T1000 (cell line): ENCODE measurements at regions not wholly inside any gene's neighbourhood (a gene's known extent, or its start where the extent isn't known, plus 50 kb on each side); places are given as distances from the start of the nearest gene placed in this dataset.

Source experiments
- DNase-seq: peaks from one replicate; lab custom pipeline; 2025; ENCODE audit warnings: mixed read lengths; lab: John Stamatoyannopoulos, UW

- no peak for DNase-seq
Measured at GRCh38 chr11:79897896-79898295, 457.1 kb upstream of the TENM4 start.

- no peak for DNase-seq
Measured at GRCh38 chr11:79896258-79896657, 455.4 kb upstream of the TENM4 start.

GRCh38 chr11:79894111-79894510, 453.3 kb upstream of the TENM4 start:
- no peak for DNase-seq

- no peak for DNase-seq
Measured at GRCh38 chr11:79890272-79890671, 449.4 kb upstream of the TENM4 start.

GRCh38 chr11:79864882-79865281, 424.1 kb upstream of the TENM4 start:
- DNase-seq = no peak

GRCh38 chr11:79860336-79860735, 419.5 kb upstream of the TENM4 start:
- no peak for DNase-seq

- no peak for DNase-seq
Measured at GRCh38 chr11:79857377-79858214, 416.8 kb upstream of the TENM4 start.

- no peak for DNase-seq
Measured at GRCh38 chr11:79852176-79852575, 411.3 kb upstream of the TENM4 start.

- DNase-seq = no peak
Measured at GRCh38 chr11:79845002-79845709, 404.3 kb upstream of the TENM4 start.

- DNase-seq = no peak
Measured at GRCh38 chr11:79834015-79834414, 393.2 kb upstream of the TENM4 start.

GRCh38 chr11:79830446-79830845, 389.6 kb upstream of the TENM4 start:
- DNase-seq = no peak

GRCh38 chr11:79829891-79830290, 389.1 kb upstream of the TENM4 start:
- no peak for DNase-seq

- no peak for DNase-seq
Measured at GRCh38 chr11:79822766-79823165, 381.9 kb upstream of the TENM4 start.

GRCh38 chr11:79813551-79813950, 372.7 kb upstream of the TENM4 start:
- no peak for DNase-seq

- no peak for DNase-seq
Measured at GRCh38 chr11:79809487-79809886, 368.7 kb upstream of the TENM4 start.

GRCh38 chr11:79807506-79807905, 366.7 kb upstream of the TENM4 start:
- DNase-seq = no peak

- no peak for DNase-seq
Measured at GRCh38 chr11:79796704-79797103, 355.9 kb upstream of the TENM4 start.

GRCh38 chr11:79794484-79795393, 353.9 kb upstream of the TENM4 start:
- DNase-seq = no peak

- DNase-seq = no peak
Measured at GRCh38 chr11:79794057-79794456, 353.2 kb upstream of the TENM4 start.

- no peak for DNase-seq
Measured at GRCh38 chr11:79786961-79787360, 346.1 kb upstream of the TENM4 start.

- DNase-seq = no peak
Measured at GRCh38 chr11:79783833-79784232, 343.0 kb upstream of the TENM4 start.

- no peak for DNase-seq
Measured at GRCh38 chr11:79768343-79768742, 327.5 kb upstream of the TENM4 start.
